Sigmoid colon (tissue), 3 donors: ENCODE measurements at regions not wholly inside any gene's neighbourhood (a gene's known extent, or its start where the extent isn't known, plus 50 kb on each side); places are given as distances from the start of the nearest gene placed in this dataset.

Experiments
- POLR2A ChIP-seq, 2 donors: fragments of 450-650 bp; IDR thresholded peaks; one replicate each; pipeline ENCODE4 v1.6.1; 2016; ENCODE audit warnings: antibody characterized with exemption in 2 of 2, mild to moderate bottlenecking in 2 of 2, moderate library complexity in 2 of 2
- TF ChIP-seq, protein P1 (sequence below), 4 experiments: fragments of 450-650 bp in 3 of 4; fragments of 200-600 bp in 1 of 4; IDR thresholded peaks; one replicate each; pipeline ENCODE4 v1.5.1; 2016 to 2019; ENCODE audit warnings: antibody characterized with exemption in 4 of 4, mild to moderate bottlenecking in 3 of 4, moderate library complexity in 2 of 4

DNA sequence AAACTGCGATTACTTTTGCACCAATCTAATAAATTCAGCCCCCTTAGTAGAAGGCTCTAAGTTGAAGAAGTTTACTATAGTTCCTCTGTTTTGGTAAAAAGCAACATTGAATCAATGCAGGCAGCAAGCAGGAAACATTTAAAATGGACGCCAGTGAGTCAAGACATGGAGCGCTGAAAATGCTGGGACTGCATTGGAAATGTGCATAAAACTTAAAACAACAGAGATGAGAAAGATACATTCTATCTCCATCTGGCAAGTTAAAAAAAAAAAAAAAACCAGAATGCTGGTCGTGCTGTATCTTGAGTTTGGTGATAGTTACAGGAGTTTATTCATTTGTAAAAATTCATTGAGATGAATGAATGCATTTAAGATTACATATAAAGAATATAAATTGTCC lies 117.0 kb upstream of the TWIST2 start:
- no peak for TF ChIP-seq POLR2A (IDR thresholded peaks at IDR 0.05)
- TF ChIP-seq, protein P1, sequence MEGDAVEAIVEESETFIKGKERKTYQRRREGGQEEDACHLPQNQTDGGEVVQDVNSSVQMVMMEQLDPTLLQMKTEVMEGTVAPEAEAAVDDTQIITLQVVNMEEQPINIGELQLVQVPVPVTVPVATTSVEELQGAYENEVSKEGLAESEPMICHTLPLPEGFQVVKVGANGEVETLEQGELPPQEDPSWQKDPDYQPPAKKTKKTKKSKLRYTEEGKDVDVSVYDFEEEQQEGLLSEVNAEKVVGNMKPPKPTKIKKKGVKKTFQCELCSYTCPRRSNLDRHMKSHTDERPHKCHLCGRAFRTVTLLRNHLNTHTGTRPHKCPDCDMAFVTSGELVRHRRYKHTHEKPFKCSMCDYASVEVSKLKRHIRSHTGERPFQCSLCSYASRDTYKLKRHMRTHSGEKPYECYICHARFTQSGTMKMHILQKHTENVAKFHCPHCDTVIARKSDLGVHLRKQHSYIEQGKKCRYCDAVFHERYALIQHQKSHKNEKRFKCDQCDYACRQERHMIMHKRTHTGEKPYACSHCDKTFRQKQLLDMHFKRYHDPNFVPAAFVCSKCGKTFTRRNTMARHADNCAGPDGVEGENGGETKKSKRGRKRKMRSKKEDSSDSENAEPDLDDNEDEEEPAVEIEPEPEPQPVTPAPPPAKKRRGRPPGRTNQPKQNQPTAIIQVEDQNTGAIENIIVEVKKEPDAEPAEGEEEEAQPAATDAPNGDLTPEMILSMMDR (IDR thresholded peaks at IDR 0.05) = no peak
